ENCODE measurements at regions not wholly inside any gene's neighbourhood (a gene's known extent, or its start where the extent isn't known, plus 50 kb on each side); places are given as distances from the start of the nearest gene placed in this dataset.

DNA sequence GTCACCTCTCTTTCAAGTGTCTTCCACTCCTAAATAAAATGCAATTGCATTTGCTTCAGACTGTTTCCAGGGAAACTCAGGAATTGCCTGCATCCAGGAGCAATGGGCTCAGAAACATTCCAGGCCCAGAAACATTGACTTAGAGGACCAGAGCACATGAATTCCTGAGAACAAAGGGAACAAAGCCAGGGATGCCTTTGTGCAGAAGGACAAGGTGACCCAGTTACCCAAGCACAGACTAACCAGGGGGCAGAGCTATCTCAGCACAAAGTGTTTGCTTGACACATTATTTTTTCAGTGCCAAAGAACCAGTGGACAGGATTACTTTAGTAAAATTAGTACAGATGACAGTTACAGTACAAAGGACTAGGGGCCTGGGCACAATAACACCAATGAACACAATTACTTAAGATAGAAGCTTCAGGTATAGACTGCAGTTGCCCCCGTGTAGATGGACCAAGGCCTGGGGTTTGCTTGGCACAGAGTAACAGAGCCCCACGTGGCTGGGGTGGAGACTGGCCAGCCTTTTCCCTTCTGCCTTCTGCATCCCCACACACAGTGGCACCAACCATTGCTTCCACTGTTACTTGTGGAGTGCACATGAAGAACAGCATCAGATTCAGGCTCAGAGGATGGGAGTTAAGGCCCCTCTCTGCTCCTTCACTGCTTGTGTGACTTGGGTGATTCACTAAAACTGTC is 500.8 kb downstream of the INSC start:
- H4K20me1 ChIP-seq (ENCODE audit: insufficient read depth, low read length), result no peaks in the 10 kb centered on the region
- H2AFZ ChIP-seq (ENCODE audit: low read depth, low read length), result no peak overlapping the region
- H3K27me3 ChIP-seq (ENCODE audit: low read depth, low read length), result peaks cover 13% of the 10 kb centered on the region; the same call in 1 of the 2 replicates
- no peak for TF ChIP-seq EZH2phosphoT487 (IDR thresholded peaks at IDR 0.05; ENCODE audit: low read depth)
- TF ChIP-seq, protein P1, sequence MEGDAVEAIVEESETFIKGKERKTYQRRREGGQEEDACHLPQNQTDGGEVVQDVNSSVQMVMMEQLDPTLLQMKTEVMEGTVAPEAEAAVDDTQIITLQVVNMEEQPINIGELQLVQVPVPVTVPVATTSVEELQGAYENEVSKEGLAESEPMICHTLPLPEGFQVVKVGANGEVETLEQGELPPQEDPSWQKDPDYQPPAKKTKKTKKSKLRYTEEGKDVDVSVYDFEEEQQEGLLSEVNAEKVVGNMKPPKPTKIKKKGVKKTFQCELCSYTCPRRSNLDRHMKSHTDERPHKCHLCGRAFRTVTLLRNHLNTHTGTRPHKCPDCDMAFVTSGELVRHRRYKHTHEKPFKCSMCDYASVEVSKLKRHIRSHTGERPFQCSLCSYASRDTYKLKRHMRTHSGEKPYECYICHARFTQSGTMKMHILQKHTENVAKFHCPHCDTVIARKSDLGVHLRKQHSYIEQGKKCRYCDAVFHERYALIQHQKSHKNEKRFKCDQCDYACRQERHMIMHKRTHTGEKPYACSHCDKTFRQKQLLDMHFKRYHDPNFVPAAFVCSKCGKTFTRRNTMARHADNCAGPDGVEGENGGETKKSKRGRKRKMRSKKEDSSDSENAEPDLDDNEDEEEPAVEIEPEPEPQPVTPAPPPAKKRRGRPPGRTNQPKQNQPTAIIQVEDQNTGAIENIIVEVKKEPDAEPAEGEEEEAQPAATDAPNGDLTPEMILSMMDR (IDR thresholded peaks at IDR 0.05; ENCODE audit: low read depth, low read length), result no peak
- H3K4me2 ChIP-seq (ENCODE audit: low read length), result no peak overlapping the region
- no peak overlapping the region for H3K9ac ChIP-seq (ENCODE audit: low read length)
- H3K27ac ChIP-seq (ENCODE audit: low read length), result no peak overlapping the region
- no peaks in the 10 kb centered on the region for H3K4me1 ChIP-seq (ENCODE audit: low read length)
- no peaks in the 10 kb centered on the region for H3K36me3 ChIP-seq (replicated peaks; ENCODE audit: low read depth, low read length)
- H3K79me2 ChIP-seq (ENCODE audit: low read length), result no peaks in the 10 kb centered on the region
- H3K4me3 ChIP-seq (ENCODE audit: low read length), result no peak overlapping the region
- H3K9me3 ChIP-seq (ENCODE audit: insufficient read depth, low read length), result no peaks in the 10 kb centered on the region

- H3K27ac ChIP-seq (ENCODE audit: low read length), result no peak overlapping the region
These were observed 501.7 kb downstream of the INSC start for GRCh38 chr11:15616130-15617105.

DNA sequence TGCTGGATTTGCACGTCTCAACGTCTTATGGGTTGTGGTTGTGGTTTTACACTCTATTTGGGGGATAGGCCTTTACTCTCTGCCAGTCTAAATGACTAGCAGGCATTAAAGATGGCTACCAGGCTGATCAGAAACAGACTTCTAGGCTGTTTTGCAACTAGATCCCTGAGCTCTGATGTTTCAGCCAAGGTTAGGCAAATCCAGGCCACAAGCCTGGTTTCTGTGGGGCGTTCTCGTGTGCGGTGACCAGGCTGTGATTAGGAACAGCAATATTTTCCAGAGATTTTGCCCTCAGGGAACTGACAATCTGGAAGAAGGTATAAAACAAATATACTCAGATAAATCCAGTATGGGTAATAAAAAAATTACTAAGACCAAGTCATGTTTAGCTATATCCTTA is 502.4 kb downstream of the INSC start:
- no peak overlapping the region for H3K27ac ChIP-seq (ENCODE audit: low read length)
- H3K4me2 ChIP-seq (ENCODE audit: low read length), result no peak overlapping the region

More at GRCh38 chr11:15616130-15617105, 501.7 kb downstream of the INSC start:
- peaks cover 16% of the 10 kb centered on the region; the same call in 1 of the 2 replicates for H3K27me3 ChIP-seq (ENCODE audit: low read depth, low read length)
- H3K4me1 ChIP-seq (ENCODE audit: low read length), result no peaks in the 10 kb centered on the region
- H3K4me2 ChIP-seq (ENCODE audit: low read length), result no peak overlapping the region
- H3K9ac ChIP-seq (ENCODE audit: low read length), result no peak overlapping the region
- TF ChIP-seq EZH2phosphoT487 (IDR thresholded peaks at IDR 0.05; ENCODE audit: low read depth), result no peak
- TF ChIP-seq, protein P1 (IDR thresholded peaks at IDR 0.05; ENCODE audit: low read depth, low read length), result no peak
- no peak overlapping the region for H3K4me3 ChIP-seq (ENCODE audit: low read length)
- no peak overlapping the region for H2AFZ ChIP-seq (ENCODE audit: low read depth, low read length)
- no peaks in the 10 kb centered on the region for H3K79me2 ChIP-seq (ENCODE audit: low read length)
- no peaks in the 10 kb centered on the region for H3K9me3 ChIP-seq (ENCODE audit: insufficient read depth, low read length)
- H4K20me1 ChIP-seq (ENCODE audit: insufficient read depth, low read length), result no peaks in the 10 kb centered on the region
- no peaks in the 10 kb centered on the region for H3K36me3 ChIP-seq (replicated peaks; ENCODE audit: low read depth, low read length)

More for the DNA sequence above, 502.4 kb downstream of the INSC start:
- no peak overlapping the region for H3K9ac ChIP-seq (ENCODE audit: low read length)
- no peak overlapping the region for H3K4me3 ChIP-seq (ENCODE audit: low read length)
- H3K36me3 ChIP-seq (replicated peaks; ENCODE audit: low read depth, low read length), result no peaks in the 10 kb centered on the region
- H3K79me2 ChIP-seq (ENCODE audit: low read length), result no peaks in the 10 kb centered on the region
- no peaks in the 10 kb centered on the region for H3K4me1 ChIP-seq (ENCODE audit: low read length)
- no peaks in the 10 kb centered on the region for H3K9me3 ChIP-seq (ENCODE audit: insufficient read depth, low read length)
- H2AFZ ChIP-seq (ENCODE audit: low read depth, low read length), result no peak overlapping the region
- peaks cover 23% of the 10 kb centered on the region for H3K27me3 ChIP-seq (ENCODE audit: low read depth, low read length)
- TF ChIP-seq EZH2phosphoT487 (IDR thresholded peaks at IDR 0.05; ENCODE audit: low read depth), result no peak
- TF ChIP-seq, protein P1 (IDR thresholded peaks at IDR 0.05; ENCODE audit: low read depth, low read length), result no peak
- H4K20me1 ChIP-seq (ENCODE audit: insufficient read depth, low read length), result no peaks in the 10 kb centered on the region
